ENCODE measurements at regions not wholly inside any gene's neighbourhood (a gene's known extent, or its start where the extent isn't known, plus 50 kb on each side); places are given as distances from the start of the nearest gene placed in this dataset.

- H2BK12ac ChIP-seq (ENCODE audit: low read length in 2 of 2): no peak overlapping the region
- no peak overlapping the region for H3K27ac ChIP-seq (ENCODE audit: low read length, poor library complexity, severe bottlenecking)
- no peak overlapping the region for H2BK5ac ChIP-seq (ENCODE audit: low read depth, low read length, poor library complexity, severe bottlenecking)
- no peak overlapping the region for H3K4me3 ChIP-seq (ENCODE audit: insufficient read depth in 1 of 2, low read depth in 1 of 2, low read length in 2 of 2)
- no peak overlapping the region for H2AK5ac ChIP-seq (ENCODE audit: low read length, severe bottlenecking)
- no peak overlapping the region for H3K9ac ChIP-seq (ENCODE audit: low read length)
- no peak overlapping the region for H4K8ac ChIP-seq (ENCODE audit: low read length)
- H2BK120ac ChIP-seq (ENCODE audit: low read depth, low read length): no peak overlapping the region
- no peaks in the 10 kb centered on the region for H3K27me3 ChIP-seq (ENCODE audit: control insufficient read depth in 1 of 2, insufficient read depth in 1 of 2, low read length in 2 of 2)
- H2AFZ ChIP-seq (ENCODE audit: low read depth, low read length): no peak overlapping the region
- H3K9me3 ChIP-seq (ENCODE audit: control insufficient read depth, low read length): no peaks in the 10 kb centered on the region
- no peak for DNase-seq
- WGBS: 98% methylated on average over 4 of the region's 5 CpGs
- H3K4ac ChIP-seq (ENCODE audit: low read depth in 1 of 2, low read length in 2 of 2): no peak overlapping the region
- H3K79me1 ChIP-seq (replicated peaks; ENCODE audit: low read length, poor library complexity, severe bottlenecking): no peaks in the 10 kb centered on the region
- no peak overlapping the region for H4K91ac ChIP-seq (ENCODE audit: low read length)
- peaks cover 3% of the 10 kb centered on the region for H3K4me1 ChIP-seq (ENCODE audit: control insufficient read depth, insufficient read depth, low read depth, low read length)
- H3K23ac ChIP-seq (ENCODE audit: low read length in 2 of 2): no peak overlapping the region
- no peak overlapping the region for H2BK15ac ChIP-seq (ENCODE audit: low read depth, poor library complexity, severe bottlenecking)
- no peak overlapping the region for H3K18ac ChIP-seq (ENCODE audit: low read depth in 1 of 2, low read length in 2 of 2)
- H3K4me2 ChIP-seq (ENCODE audit: low read length, poor library complexity, severe bottlenecking): no peak overlapping the region
- H3K36me3 ChIP-seq (ENCODE audit: control insufficient read depth in 1 of 2, insufficient read depth in 2 of 2, low read depth in 1 of 2, low read length in 2 of 2): no peaks in the 10 kb centered on the region
- H3K14ac ChIP-seq (ENCODE audit: low read length in 2 of 2): no peak overlapping the region
Measured at GRCh38 chr20:10917826-10918225, 244.0 kb upstream of the JAG1 start.

GRCh38 chr20:10919396-10920140 is 245.8 kb upstream of the JAG1 start:
- Histone ChIP-seq H3K4ac (ENCODE audit: low read depth in 1 of 2, low read length in 2 of 2) (no peak overlapping the region), H3K27me3 (ENCODE audit: control insufficient read depth in 1 of 2, insufficient read depth in 1 of 2, low read length in 2 of 2) (no peaks in the 10 kb centered on the region), H3K4me2 (ENCODE audit: low read length, poor library complexity, severe bottlenecking) (no peak overlapping the region), H3K23ac (ENCODE audit: low read length in 2 of 2) (no peak overlapping the region), H3K4me1 (ENCODE audit: control insufficient read depth, insufficient read depth, low read depth, low read length) (peaks cover 3% of the 10 kb centered on the region), H3K36me3 (ENCODE audit: control insufficient read depth in 1 of 2, insufficient read depth in 2 of 2, low read depth in 1 of 2, low read length in 2 of 2) (no peaks in the 10 kb centered on the region), H3K18ac (ENCODE audit: low read depth in 1 of 2, low read length in 2 of 2) (no peak overlapping the region), H3K79me1 (replicated peaks; ENCODE audit: low read length, poor library complexity, severe bottlenecking) (no peaks in the 10 kb centered on the region), H2BK15ac (ENCODE audit: low read depth, poor library complexity, severe bottlenecking) (no peak overlapping the region), H2BK12ac (ENCODE audit: low read length in 2 of 2) (no peak overlapping the region), H2AK5ac (ENCODE audit: low read length, severe bottlenecking) (no peak overlapping the region), H4K91ac (ENCODE audit: low read length) (no peak overlapping the region), H3K27ac (ENCODE audit: low read length, poor library complexity, severe bottlenecking) (no peak overlapping the region), H3K9me3 (ENCODE audit: control insufficient read depth, low read length) (no peaks in the 10 kb centered on the region), H2BK5ac (ENCODE audit: low read depth, low read length, poor library complexity, severe bottlenecking) (no peak overlapping the region), H2BK120ac (ENCODE audit: low read depth, low read length) (no peak overlapping the region), H3K14ac (ENCODE audit: low read length in 2 of 2) (no peak overlapping the region), H3K9ac (ENCODE audit: low read length) (peak overlapping the region; percentile 52), H4K8ac (ENCODE audit: low read length) (no peak overlapping the region), H3K4me3 (ENCODE audit: insufficient read depth in 1 of 2, low read depth in 1 of 2, low read length in 2 of 2) (peak overlapping the region in 1 of 2 experiments; percentile 36), H2AFZ (ENCODE audit: low read depth, low read length) (no peak overlapping the region)
- 67% methylated on average over 4 of the region's 6 CpGs for WGBS
- DNase-seq: no peak

GRCh38 chr20:10920396-10920795 is 246.6 kb upstream of the JAG1 start:
- no peak overlapping the region for H4K91ac ChIP-seq (ENCODE audit: low read length)
- no peak overlapping the region for H3K18ac ChIP-seq (ENCODE audit: low read depth in 1 of 2, low read length in 2 of 2)
- H3K27ac ChIP-seq (ENCODE audit: low read length, poor library complexity, severe bottlenecking): no peak overlapping the region
- H3K4ac ChIP-seq (ENCODE audit: low read depth in 1 of 2, low read length in 2 of 2): no peak overlapping the region
- no peaks in the 10 kb centered on the region for H3K79me1 ChIP-seq (replicated peaks; ENCODE audit: low read length, poor library complexity, severe bottlenecking)
- H2BK15ac ChIP-seq (ENCODE audit: low read depth, poor library complexity, severe bottlenecking): no peak overlapping the region
- 82% methylated on average over 2 of the region's 2 CpGs for WGBS
- no peak for DNase-seq
- H2BK5ac ChIP-seq (ENCODE audit: low read depth, low read length, poor library complexity, severe bottlenecking): no peak overlapping the region
- peak overlapping the region; percentile 52 for H3K9ac ChIP-seq (ENCODE audit: low read length)
- peaks cover 4% of the 10 kb centered on the region for H3K4me1 ChIP-seq (ENCODE audit: control insufficient read depth, insufficient read depth, low read depth, low read length)
- peak overlapping the region in 1 of 2 experiments; percentile 36 for H3K4me3 ChIP-seq (ENCODE audit: insufficient read depth in 1 of 2, low read depth in 1 of 2, low read length in 2 of 2)
- no peak overlapping the region for H3K23ac ChIP-seq (ENCODE audit: low read length in 2 of 2)
- no peak overlapping the region for H3K14ac ChIP-seq (ENCODE audit: low read length in 2 of 2)
- H4K8ac ChIP-seq (ENCODE audit: low read length): no peak overlapping the region
- no peaks in the 10 kb centered on the region for H3K27me3 ChIP-seq (ENCODE audit: control insufficient read depth in 1 of 2, insufficient read depth in 1 of 2, low read length in 2 of 2)
- H3K4me2 ChIP-seq (ENCODE audit: low read length, poor library complexity, severe bottlenecking): no peak overlapping the region
- peak overlapping the region; percentile 68 for H2AK5ac ChIP-seq (ENCODE audit: low read length, severe bottlenecking)
- H2AFZ ChIP-seq (ENCODE audit: low read depth, low read length): no peak overlapping the region
- H3K36me3 ChIP-seq (ENCODE audit: control insufficient read depth in 1 of 2, insufficient read depth in 2 of 2, low read depth in 1 of 2, low read length in 2 of 2): no peaks in the 10 kb centered on the region
- H3K9me3 ChIP-seq (ENCODE audit: control insufficient read depth, low read length): no peaks in the 10 kb centered on the region
- no peak overlapping the region for H2BK12ac ChIP-seq (ENCODE audit: low read length in 2 of 2)
- no peak overlapping the region for H2BK120ac ChIP-seq (ENCODE audit: low read depth, low read length)

- Histone ChIP-seq H2BK120ac (ENCODE audit: low read depth, low read length) (no peak overlapping the region), H3K9me3 (ENCODE audit: control insufficient read depth, low read length) (no peaks in the 10 kb centered on the region), H3K4me2 (ENCODE audit: low read length, poor library complexity, severe bottlenecking) (no peak overlapping the region), H3K4me3 (ENCODE audit: insufficient read depth in 1 of 2, low read depth in 1 of 2, low read length in 2 of 2) (no peak overlapping the region), H4K8ac (ENCODE audit: low read length) (no peak overlapping the region), H3K23ac (ENCODE audit: low read length in 2 of 2) (no peak overlapping the region), H3K27me3 (ENCODE audit: control insufficient read depth in 1 of 2, insufficient read depth in 1 of 2, low read length in 2 of 2) (no peaks in the 10 kb centered on the region), H3K4ac (ENCODE audit: low read depth in 1 of 2, low read length in 2 of 2) (no peak overlapping the region), H3K4me1 (ENCODE audit: control insufficient read depth, insufficient read depth, low read depth, low read length) (peaks cover 4% of the 10 kb centered on the region), H3K79me1 (replicated peaks; ENCODE audit: low read length, poor library complexity, severe bottlenecking) (no peaks in the 10 kb centered on the region), H2BK12ac (ENCODE audit: low read length in 2 of 2) (no peak overlapping the region), H3K14ac (ENCODE audit: low read length in 2 of 2) (no peak overlapping the region), H2AFZ (ENCODE audit: low read depth, low read length) (no peak overlapping the region), H4K91ac (ENCODE audit: low read length) (no peak overlapping the region), H3K27ac (ENCODE audit: low read length, poor library complexity, severe bottlenecking) (no peak overlapping the region), H3K9ac (ENCODE audit: low read length) (no peak overlapping the region), H2BK5ac (ENCODE audit: low read depth, low read length, poor library complexity, severe bottlenecking) (no peak overlapping the region), H3K18ac (ENCODE audit: low read depth in 1 of 2, low read length in 2 of 2) (no peak overlapping the region), H2BK15ac (ENCODE audit: low read depth, poor library complexity, severe bottlenecking) (no peak overlapping the region), H3K36me3 (ENCODE audit: control insufficient read depth in 1 of 2, insufficient read depth in 2 of 2, low read depth in 1 of 2, low read length in 2 of 2) (no peaks in the 10 kb centered on the region), H2AK5ac (ENCODE audit: low read length, severe bottlenecking) (no peak overlapping the region)
- DNase-seq: no peak
- WGBS: no CpG with 5 or more reads among the region's 2 CpGs
Measured at GRCh38 chr20:10921491-10922010, 247.8 kb upstream of the JAG1 start.

All from mesenchymal stem cell (in vitro differentiated cells and primary cell).